ENCODE measurements at regions not wholly inside any gene's neighbourhood (a gene's known extent, or its start where the extent isn't known, plus 50 kb on each side); places are given as distances from the start of the nearest gene placed in this dataset.
A peak's percentile ranks its signal among the peaks of the same experiment; 100 is the strongest.
"Not testable (repeated sequence)": the region's sequence is repeated elsewhere in the genome, so short reads cannot be mapped to it uniquely, and the experiment has no call there.

DNA sequence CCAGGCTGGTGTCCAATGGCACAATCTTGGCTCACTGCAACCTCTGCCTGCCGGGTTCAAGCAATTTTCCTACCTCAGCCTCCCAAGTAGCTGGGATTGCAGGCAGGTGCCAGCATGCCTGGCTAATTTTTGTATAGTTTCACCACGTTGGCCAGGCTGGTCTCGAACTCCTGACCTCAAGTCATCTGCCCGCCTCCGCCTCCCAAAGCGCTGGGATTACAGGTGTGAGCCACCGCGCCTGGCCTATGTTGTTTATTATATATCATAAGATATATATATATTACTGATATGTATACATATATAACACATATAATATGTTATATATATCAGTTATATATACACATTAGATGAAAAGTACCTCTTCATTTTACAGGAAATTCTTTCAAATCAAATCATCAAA lies 914.7 kb downstream of the FOXD4L5 start:
- not testable (repeated sequence) for H3K4me3 ChIP-seq (ENCODE audit: low read depth, low read length)

DNA sequence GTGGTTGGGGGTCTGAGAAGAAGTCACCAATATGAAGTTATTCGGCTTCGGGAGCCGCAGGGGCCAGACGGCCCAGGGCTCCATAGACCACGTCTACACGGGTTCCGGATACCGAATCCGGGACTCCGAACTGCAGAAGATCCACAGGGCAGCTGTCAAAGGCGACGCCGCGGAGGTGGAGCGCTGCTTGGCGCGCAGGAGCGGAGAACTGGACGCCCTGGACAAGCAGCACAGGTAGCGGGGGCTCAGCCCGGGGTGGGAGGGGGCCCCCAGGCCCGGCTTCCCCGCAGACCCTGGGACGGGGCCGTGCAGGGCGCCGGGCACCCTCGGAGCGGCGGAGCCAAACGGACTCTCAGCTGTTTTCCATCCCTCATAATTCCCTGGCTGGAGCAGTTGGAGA lies 915.4 kb downstream of the FOXD4L5 start:
- H3K4me3 ChIP-seq (ENCODE audit: low read depth, low read length): not testable (repeated sequence)

DNA sequence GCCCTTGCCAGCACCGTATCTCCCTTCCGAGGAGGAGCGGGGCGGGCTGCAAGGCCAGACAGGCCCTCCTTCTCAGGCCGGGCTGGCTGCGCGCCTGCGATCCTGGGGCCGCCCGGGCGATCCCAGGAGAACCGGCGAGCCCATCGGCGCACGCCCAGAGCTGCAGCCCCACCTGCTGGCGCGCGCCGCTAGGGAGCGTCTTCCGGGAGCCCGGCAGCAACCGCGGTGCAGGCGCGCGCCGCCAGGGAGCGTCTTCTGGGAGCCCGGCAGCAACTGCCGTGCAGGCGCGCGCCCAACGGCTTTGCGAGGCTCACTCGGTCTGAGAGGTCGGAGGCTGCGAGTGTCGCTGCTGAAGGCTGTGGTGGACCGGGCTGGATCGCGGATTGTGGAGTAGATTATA lies 915.9 kb downstream of the FOXD4L5 start:
- H3K4me3 ChIP-seq (ENCODE audit: low read depth, low read length): not testable (repeated sequence)
- TF ChIP-seq CTCF (IDR thresholded peaks at IDR 0.05; ENCODE audit: borderline replicate concordance, insufficient read depth, low read depth, low read length): peak; percentile 44; the same call in 1 of the 2 replicates

- H3K4me3 ChIP-seq (ENCODE audit: low read depth, low read length): not testable (repeated sequence)
Observed at GRCh38 chr9:64368644-64368942, 916.4 kb downstream of the FOXD4L5 start.

- not testable (repeated sequence) for H3K4me3 ChIP-seq (ENCODE audit: low read depth, low read length)
Observed at GRCh38 chr9:64367826-64368643, 917.0 kb downstream of the FOXD4L5 start.

All from GM12875 (cell line).